Left ventricle myocardium superior (tissue), 1 donor: ENCODE measurements at regions not wholly inside any gene's neighbourhood (a gene's known extent, or its start where the extent isn't known, plus 50 kb on each side); places are given as distances from the start of the nearest gene placed in this dataset.
"Not testable (repeated sequence)": the region's sequence is repeated elsewhere in the genome, so short reads cannot be mapped to it uniquely, and the experiment has no call there.

Source experiments
- ATAC-seq: fragments of 200-7000 bp; cut with Tn5 transposase; one replicate; pipeline ENCODE4 v1.9.1; 2020; ENCODE audit warnings: mild to moderate bottlenecking, moderate library complexity
- DNase-seq: peaks from one replicate; pipeline ENCODE4 v3.0.0-alpha.2; 2020
- intact Hi-C: fragments of 100-400 bp; cut with micrococcal nuclease; formaldehyde crosslinking; loops from one replicate; pipeline ENCODE4 v1.11.0; 2022
- donor health status: DM: no; HTN: yes; CAD: no; lungs with severe emphysema.

GRCh38 chr17:19470530-19471261 is 59.7 kb downstream of the RNF112 start:
- DNase-seq, result peak; percentile 83
- ATAC-seq, result peak; percentile 95
- intact Hi-C loops, result no loop called here

- intact Hi-C loops, DNase-seq, ATAC-seq: not testable (repeated sequence)
Observed at GRCh38 chr17:19474405-19474804, 59.2 kb upstream of the SLC47A1 start.

GRCh38 chr17:19475800-19476199 is 57.9 kb upstream of the SLC47A1 start:
- intact Hi-C loops, DNase-seq, ATAC-seq: not testable (repeated sequence)

- no peak for ATAC-seq
- intact Hi-C loops, result no loop called here
- no peak for DNase-seq
Observed at GRCh38 chr17:19482576-19482975, 51.1 kb upstream of the SLC47A1 start.
